T-helper 1 cell treated with Interleukin-12 subunit alpha and Interleukin-12 subunit beta and Interleukin-4 antibody, amounts not matched to agents 30 ng/mL and 1 ng/mL, for 36 hours (primary cell): ENCODE measurements at regions not wholly inside any gene's neighbourhood (a gene's known extent, or its start where the extent isn't known, plus 50 kb on each side); places are given as distances from the start of the nearest gene placed in this dataset.
"Not testable (repeated sequence)": the region's sequence is repeated elsewhere in the genome, so short reads cannot be mapped to it uniquely, and the experiment has no call there.

Experiments used
- intact Hi-C: fragments of 100-400 bp; cut with micrococcal nuclease; formaldehyde crosslinking; loops from one replicate; pipeline ENCODE4 v1.15.1; 2024

GRCh38 chr10:8640301-8640700, 585.8 kb downstream of the GATA3 start:
- intact Hi-C loops = no loop called here

DNA sequence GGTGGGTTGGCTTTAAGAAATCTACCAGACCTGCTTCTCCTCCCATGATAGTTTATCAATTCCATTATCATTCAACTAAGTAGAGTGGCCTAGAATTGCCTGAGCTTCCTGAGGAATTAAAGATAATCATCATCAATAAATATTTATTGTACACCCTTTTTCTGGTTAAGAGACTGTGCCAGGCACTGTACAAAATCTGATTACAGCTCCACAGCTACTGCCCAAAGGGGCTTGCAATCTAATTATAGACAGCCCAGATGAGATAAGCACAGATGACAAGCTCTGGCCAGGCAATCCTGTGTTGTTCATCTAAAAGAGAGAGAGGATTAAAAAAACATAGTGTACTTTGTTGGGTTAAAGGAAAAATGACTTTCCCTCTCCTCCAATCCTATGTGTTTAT, 586.4 kb downstream of the GATA3 start:
- intact Hi-C loops = no loop called here

DNA sequence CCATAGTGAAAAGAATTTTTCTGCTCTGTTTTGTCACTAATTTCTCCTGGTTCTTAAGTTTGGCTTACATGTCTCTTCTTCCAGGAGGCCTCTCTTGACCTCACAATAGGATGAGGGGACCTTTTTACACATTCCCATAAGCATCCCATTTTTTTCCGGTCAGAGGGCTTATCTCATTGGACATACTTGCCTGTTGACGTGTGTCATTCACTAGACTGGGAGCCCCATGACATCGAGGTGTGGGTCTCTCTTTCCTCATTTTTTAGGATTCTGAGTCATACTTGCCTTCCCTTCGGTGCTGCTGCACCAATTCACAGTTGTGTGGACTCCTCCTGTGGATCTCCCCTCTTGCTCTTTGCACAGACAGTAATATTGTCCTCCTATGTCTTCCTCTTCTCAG, 601.8 kb downstream of the GATA3 start:
- intact Hi-C loops = no loop called here

DNA sequence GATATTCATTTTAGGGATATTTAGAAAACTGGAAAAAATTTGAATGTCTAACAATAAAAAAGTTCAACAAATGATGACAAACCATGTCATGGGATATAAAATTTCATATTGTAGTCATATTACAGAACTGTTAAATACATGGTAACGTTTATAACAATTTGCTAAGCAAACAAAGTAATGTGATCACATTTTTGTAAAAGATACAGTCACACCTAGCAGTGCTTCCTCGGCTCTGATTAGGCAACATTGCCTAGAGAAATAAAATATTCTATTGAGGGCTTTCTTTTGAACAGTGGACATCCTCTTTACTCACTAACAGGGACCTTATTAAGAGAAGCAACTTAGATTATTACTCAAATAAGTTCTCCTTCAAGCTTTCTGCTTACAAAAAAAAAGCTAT, 605.5 kb downstream of the GATA3 start:
- intact Hi-C loops = no loop called here

GRCh38 chr10:8661886-8662285, 607.4 kb downstream of the GATA3 start:
- intact Hi-C loops = no loop called here

DNA sequence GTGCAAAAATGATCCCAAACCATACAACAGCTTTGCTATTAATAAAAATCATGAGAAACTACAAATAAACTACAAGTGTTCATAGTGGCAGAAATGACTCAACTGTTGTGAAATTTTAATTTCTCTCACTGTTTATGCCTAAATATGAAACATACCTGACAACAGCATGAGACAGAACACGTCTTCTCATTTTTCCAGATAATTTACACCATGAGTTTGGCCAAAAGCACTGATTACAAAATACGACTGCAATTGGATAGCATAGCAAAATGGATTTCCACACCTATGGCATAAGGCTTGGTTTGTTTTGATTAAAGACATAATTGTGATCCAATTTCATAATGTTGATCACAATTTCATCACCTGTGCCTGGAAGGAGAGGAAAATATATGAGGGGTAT, 608.6 kb downstream of the GATA3 start:
- intact Hi-C loops = no loop called here

GRCh38 chr10:8665322-8665721, 610.8 kb downstream of the GATA3 start:
- intact Hi-C loops = no loop called here

GRCh38 chr10:8670461-8670860, 616.0 kb downstream of the GATA3 start:
- intact Hi-C loops = no loop called here

DNA sequence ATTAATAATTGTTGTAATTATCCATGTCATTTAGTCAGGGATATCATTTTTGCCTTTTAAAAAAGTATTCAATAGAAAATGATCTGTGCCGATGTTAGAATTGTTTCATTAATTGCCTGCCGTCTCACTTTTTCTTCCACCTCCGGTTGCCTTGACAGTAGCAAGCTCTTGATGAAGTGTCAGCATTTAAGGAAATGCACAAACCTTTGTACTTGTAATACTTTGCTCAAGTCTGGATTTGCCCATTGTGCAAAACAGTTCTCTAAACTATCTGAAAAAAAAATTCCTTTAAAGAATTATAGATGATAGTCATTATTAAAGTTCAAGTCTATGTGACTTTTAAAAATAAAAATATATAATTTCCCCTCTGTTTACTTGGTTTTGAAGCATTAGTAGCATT, 619.7 kb downstream of the GATA3 start:
- intact Hi-C loops = no loop called here

DNA sequence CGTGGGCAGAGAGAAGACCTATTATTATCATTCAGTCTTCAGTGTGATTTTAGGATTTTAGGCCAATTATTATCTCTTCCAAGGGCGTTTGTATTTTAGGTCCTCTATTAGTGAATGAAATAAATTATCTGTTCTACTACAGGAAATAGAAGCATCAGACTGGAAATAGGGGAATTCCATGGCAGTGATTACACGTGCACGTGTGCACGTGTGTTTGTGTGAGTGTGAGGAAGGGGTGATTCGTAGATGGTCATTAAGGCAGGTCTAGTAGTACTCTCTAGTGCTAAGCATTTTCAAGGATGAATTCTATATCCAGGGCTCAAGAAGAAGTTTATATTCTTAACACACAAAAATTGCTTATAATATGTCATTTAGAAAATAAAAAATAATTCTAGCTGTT, 623.2 kb downstream of the GATA3 start:
- intact Hi-C loops = no loop called here

- intact Hi-C loops = not testable (repeated sequence)
Observed at GRCh38 chr10:8684916-8685315, 630.4 kb downstream of the GATA3 start.

- intact Hi-C loops = no loop called here
Observed at GRCh38 chr10:8688881-8689280, 634.4 kb downstream of the GATA3 start.

DNA sequence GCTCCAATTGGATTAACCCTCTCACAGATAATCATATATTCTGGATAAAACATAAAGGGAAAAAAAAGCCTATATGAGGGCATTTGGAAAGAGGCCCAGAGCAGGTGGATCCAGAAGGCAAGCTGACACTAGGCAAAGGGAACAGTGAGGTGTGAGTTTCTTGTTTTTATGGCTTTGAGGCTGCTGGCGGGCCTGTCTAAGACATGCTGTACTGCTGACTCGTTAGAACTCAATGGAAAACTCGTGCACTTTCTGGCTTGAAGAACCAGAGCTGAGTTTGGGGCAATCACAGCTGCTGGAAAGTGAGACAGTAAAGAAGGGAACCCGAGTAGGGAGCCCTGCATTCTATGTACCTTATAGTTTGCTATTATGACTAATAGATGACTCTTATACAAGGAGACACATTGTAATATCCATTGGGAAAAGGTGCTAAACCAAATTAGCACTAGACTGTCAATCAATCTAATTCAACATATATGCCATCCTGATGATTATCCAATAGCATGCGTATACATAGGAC, 637.1 kb downstream of the GATA3 start:
- intact Hi-C loops = no loop called here

- intact Hi-C loops = not testable (repeated sequence)
Observed at GRCh38 chr10:8693635-8694034, 639.1 kb downstream of the GATA3 start.

DNA sequence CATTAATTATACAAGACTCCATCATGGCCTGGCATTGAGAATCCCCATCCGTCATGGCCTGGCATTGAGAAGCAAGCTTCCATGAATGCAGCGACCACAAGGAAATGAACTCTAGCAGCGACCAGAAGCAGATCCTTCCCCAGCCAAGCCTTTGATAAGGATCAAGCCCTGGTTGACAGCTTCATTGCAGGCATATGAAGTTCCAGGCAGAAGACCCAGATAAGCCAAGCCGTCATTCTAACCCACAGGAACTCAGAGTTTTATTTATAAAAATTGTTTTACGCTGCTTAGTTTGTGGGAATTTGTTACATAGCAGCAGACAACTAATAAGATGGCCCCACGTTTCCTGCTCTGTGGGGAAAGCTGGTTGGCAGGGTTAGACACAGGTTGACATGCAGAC, 642.3 kb downstream of the GATA3 start:
- intact Hi-C loops = no loop called here

GRCh38 chr10:8700689-8701088, 646.2 kb downstream of the GATA3 start:
- intact Hi-C loops = no loop called here

DNA sequence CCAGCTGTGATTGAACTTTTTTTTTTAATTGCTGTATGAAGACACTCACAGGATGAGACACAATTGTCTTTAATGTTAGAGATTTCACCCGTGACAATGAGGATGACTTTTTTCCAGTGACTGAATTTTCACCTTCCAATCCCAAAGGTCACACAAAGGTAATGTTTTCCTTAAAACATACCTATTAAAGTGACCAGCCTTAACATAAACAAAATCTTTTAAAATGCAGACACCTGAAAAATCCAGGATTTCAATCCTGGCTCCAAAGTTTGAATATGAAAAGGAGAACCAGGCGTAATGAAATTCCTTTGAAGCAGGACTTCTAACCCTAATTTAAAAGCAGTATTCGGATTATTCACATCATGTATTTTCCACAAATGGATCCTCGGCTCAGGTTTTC, 647.7 kb downstream of the GATA3 start:
- intact Hi-C loops = no loop called here

DNA sequence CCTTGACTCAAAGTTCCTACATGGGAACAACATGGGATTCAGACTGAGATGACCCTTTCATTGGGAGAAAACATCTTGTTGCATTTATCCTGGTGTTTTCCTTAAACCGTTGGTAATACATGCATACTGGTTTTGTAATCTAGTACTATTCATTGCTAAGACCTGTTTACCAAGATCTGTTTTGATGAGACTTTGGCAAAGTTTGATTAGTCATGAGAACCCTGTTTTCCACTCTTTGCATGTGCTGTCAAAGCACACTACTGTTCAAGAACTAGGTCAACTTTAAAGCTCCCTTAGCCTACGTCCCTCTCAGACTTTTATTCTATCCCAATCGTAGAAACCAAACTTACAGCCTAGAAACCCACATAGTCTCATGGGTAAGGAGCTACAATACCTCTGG, 650.9 kb downstream of the GATA3 start:
- intact Hi-C loops = no loop called here

DNA sequence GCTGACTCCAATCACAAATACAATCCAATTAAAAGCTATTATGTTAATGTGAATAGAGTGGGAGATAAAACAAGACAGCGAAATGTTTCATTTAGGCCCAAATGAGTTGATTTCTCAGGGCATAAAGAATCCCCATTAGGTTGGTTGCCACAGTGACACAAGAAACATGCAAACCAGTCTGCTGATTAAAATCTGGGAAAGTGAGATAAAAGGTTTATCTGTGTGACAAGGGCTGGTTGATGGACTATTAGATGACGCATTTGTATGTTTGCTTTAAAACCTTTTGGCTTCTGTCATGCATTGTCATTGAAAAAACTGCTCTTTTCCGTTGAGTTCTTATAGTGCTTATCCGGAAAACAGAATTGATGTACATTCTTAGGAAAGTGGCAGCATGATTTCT, 658.2 kb downstream of the GATA3 start:
- intact Hi-C loops = no loop called here

DNA sequence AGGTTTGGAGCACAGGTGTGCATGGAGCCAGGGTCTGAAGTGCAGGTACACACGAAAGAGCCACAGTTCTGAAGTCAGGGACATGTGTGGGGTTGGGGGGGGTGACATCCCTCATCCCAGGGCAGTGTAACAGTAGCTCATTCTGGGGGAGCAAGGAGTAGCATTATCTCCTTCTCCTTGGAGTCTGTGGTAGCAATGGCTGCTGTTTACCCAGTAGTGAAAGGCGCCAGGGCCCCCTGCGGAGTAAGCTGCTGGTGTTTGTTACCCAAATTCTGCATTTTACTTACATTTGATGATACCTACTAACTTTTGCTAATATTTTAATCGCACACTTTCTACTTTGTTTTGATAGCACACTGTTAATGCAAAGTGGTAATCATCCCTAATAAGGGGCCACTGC, 665.5 kb downstream of the GATA3 start:
- intact Hi-C loops = no loop called here

DNA sequence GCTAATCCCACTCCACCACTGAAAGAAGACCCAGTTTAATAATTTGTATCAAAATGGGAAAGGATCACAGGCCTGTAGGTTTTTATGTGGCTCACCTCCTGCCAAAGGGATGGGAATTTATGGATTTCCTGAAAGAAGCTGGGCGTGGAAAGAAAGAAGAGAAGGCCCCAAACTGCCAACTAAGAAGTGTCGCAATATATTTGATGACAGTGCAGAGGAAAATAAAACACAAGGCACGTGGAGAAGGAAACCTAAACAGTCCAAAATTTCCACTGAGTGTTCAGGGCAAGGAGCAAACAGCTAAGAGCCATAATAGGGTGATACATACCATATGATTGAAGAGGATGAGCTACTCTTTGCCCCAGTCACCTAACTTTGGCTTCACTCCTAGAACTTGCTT, 667.2 kb downstream of the GATA3 start:
- intact Hi-C loops = no loop called here

- intact Hi-C loops = no loop called here
Observed at GRCh38 chr10:8722835-8723234, 668.3 kb downstream of the GATA3 start.

- intact Hi-C loops = no loop called here
Observed at GRCh38 chr10:8725343-8725742, 670.9 kb downstream of the GATA3 start.

- intact Hi-C loops = no loop called here
Observed at GRCh38 chr10:8726084-8726778, 671.7 kb downstream of the GATA3 start.
